A549 (cell line): ENCODE measurements at regions not wholly inside any gene's neighbourhood (a gene's known extent, or its start where the extent isn't known, plus 50 kb on each side); places are given as distances from the start of the nearest gene placed in this dataset.
"Not testable (repeated sequence)": the region's sequence is repeated elsewhere in the genome, so short reads cannot be mapped to it uniquely, and the experiment has no call there.

Experiments
- CBX2 ChIP-seq: fragments of 200-600 bp; sonication (generic); IDR thresholded peaks from 2 replicates; pipeline ENCODE4 v1.6.1; 2016; ENCODE audit warnings: low read depth, mild to moderate bottlenecking, borderline replicate concordance
- CEBPB ChIP-seq, 2 experiments: fragments of >200 bp in 1 of 2; sonication (Bioruptor Twin) in 1 of 2; formaldehyde crosslinking in 1 of 2; IDR thresholded peaks; 2 replicates each; pipeline ENCODE4 v1.6.1; 2012 to 2016
- EP300 ChIP-seq, 2 experiments: fragments of >200 bp; sonication (Bioruptor Twin); formaldehyde crosslinking; IDR thresholded peaks; 2 replicates in 1 of 2; 3 replicates in 1 of 2; pipeline ENCODE4 v1.6.1; 2016 to 2017
- MYC ChIP-seq: IDR thresholded peaks from 2 replicates; pipeline ENCODE4 v1.6.1; 2012; ENCODE audit warnings: mild to moderate bottlenecking, inconsistent platforms, low read length, improper control_type of control experiment, borderline replicate concordance
- POLR2A ChIP-seq: IDR thresholded peaks from 2 replicates; pipeline ENCODE4 v1.6.1; 2012; ENCODE audit warnings: mild to moderate bottlenecking, low read length
- TF ChIP-seq, protein P1 (sequence below): fragments of >200 bp; sonication (Bioruptor Twin); formaldehyde crosslinking; IDR thresholded peaks from 3 replicates; pipeline ENCODE4 v1.5.1; 2016

GRCh38 chr1:4489992-4490391 is 164.4 kb upstream of the AJAP1 start:
- TF ChIP-seq, protein P1, sequence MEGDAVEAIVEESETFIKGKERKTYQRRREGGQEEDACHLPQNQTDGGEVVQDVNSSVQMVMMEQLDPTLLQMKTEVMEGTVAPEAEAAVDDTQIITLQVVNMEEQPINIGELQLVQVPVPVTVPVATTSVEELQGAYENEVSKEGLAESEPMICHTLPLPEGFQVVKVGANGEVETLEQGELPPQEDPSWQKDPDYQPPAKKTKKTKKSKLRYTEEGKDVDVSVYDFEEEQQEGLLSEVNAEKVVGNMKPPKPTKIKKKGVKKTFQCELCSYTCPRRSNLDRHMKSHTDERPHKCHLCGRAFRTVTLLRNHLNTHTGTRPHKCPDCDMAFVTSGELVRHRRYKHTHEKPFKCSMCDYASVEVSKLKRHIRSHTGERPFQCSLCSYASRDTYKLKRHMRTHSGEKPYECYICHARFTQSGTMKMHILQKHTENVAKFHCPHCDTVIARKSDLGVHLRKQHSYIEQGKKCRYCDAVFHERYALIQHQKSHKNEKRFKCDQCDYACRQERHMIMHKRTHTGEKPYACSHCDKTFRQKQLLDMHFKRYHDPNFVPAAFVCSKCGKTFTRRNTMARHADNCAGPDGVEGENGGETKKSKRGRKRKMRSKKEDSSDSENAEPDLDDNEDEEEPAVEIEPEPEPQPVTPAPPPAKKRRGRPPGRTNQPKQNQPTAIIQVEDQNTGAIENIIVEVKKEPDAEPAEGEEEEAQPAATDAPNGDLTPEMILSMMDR = not testable (repeated sequence)
- TF ChIP-seq MYC; EP300 (IDR thresholded peaks at IDR 0.05); POLR2A; CBX2; CEBPB (IDR thresholded peaks at IDR 0.05): not testable (repeated sequence)
